Stimulated activated CD4-positive, alpha-beta T cell treated with anti-CD3 and anti-CD28 coated beads, Interleukin-4, amount 100 ng/mL, for 24 hours (primary cell): ENCODE measurements at regions not wholly inside any gene's neighbourhood (a gene's known extent, or its start where the extent isn't known, plus 50 kb on each side); places are given as distances from the start of the nearest gene placed in this dataset.

Experiments
- DNase-seq: peaks from one replicate; pipeline ENCODE4 v3.0.0-alpha.2; 2020

DNA sequence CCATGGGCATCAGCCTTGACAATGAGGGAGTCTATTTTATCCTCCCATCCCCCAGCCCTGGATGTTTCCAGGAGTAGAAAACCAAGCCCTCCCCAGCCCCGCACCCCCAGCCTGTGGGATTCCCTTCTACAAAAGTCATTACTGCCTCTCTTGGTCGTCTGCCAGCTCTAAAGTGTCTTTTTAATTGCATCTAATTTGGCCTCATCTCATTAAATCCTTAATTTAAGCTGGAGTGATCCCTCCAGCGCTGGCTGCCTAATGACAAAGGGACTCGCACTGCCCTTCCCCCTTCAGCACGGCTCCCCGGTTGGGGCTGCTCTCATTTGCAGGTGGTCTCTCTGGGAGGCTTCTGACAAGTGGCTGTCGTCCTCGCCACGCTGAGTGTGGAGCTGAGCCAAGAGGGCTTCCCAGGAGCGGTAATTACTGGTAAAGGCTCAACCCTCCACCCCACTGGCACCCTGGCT is 107.9 kb upstream of the ALDH1B1 start:
- no peak for DNase-seq

DNA sequence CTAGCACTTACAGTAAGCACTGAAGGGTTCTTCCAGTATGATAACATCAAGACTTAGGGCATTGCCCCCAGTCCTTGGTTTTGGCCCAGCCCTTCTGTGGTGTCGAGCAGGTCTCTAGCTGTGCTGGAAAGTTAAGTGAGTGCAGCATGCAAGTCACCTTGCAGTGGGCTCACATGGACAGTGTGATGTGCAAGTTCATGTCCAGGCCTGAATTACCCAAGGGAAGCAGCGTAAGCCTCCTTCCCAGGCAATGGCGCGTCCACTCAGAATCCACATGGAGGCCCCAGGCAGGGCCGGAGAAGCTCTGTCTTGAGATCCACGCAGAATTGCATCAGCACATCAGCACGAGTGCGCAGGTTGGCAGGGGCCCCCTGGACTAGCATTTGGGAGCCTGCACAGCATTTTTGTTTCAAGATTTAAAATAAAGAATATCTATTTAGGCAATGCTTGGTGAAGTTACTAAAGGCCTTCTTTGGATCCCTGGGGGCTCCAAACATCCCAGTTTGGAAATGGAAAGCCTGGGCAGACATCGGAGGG is 108.4 kb upstream of the ALDH1B1 start:
- no peak for DNase-seq

DNA sequence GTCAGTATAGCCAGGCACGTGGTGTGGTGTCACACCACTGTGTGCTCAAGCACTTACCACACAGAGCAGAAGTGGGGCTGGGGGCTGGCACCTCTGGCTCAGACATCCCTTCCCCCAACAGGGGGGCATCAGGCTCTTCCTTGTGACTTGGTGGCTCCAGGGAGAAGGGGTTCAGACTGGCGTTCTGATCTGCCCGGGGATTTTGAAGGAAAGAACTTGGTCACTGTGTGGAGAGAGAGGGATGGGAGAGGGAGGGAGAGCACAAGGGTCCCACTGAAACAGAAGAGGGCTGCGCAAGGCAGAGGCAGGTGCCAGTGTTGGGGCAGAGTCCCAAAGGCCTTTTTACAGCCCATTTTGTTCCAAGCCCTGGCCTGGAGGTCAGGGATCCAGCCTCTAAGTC is 109.7 kb upstream of the ALDH1B1 start:
- no peak for DNase-seq

DNA sequence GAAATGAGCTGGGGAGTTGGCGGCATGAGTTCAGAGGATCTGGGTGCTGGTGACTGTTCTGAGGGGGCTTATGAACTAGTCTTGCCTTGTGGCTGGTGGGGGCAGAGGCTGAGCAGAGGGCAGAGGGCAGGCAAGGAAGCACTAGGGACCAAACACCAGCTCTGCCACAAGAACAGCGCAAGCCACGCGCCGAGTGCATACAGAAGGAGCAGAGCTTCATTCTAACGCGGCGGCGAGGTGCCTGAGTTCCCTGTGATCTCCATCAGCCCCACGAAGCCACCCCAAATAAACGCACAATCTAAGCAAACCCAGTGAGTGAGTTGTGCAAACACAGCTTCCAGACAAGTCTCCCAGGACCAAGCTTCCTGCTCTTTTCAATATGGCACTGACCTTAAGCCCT is 110.6 kb upstream of the ALDH1B1 start:
- DNase-seq, result no peak

DNA sequence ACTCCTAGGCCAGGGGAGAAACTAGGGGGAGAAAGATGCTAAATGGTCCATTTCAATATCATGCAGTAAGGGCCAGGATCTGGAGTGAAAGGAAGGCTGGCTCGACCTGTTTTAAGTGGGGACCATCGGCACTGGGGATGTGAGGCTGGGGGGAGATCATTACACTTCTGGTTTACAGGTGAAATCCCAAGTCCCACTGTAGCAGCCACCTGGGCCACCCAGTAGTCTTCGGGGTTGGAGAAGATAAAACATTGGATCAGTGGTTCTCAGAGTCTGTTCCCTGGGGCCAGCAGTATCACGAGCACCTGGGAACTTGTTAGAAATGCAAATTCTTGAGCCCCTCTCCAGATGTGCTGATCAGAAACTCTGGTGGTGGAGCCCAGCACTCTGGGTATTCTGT is 111.3 kb upstream of the ALDH1B1 start:
- DNase-seq, result no peak

DNA sequence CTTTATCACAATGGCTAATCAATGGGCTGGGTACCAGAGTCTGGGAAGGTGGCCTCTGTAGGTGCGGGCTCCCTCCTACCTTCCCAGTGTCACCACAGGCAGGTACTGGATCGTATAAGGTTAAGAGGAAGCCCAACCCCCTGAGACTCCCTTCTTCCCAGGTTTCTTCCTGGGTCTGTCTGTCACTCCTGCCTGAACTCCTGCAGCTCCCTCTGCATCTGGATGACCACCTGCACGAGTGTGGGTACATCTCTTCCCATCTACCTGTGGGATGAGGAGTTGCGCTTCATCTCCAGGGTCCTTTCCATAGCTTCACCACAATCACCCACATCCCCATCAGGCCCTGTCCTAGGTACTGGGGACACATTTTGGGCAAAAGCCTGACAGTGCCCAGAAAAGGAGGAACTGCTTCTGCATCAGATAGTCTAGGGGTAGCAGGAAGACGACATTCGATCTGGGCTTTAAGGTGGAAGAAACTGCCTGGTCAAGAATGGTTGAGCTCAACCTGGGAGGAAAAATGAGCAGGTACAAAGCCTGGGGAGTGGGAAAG is 112.2 kb upstream of the ALDH1B1 start:
- no peak for DNase-seq

DNA sequence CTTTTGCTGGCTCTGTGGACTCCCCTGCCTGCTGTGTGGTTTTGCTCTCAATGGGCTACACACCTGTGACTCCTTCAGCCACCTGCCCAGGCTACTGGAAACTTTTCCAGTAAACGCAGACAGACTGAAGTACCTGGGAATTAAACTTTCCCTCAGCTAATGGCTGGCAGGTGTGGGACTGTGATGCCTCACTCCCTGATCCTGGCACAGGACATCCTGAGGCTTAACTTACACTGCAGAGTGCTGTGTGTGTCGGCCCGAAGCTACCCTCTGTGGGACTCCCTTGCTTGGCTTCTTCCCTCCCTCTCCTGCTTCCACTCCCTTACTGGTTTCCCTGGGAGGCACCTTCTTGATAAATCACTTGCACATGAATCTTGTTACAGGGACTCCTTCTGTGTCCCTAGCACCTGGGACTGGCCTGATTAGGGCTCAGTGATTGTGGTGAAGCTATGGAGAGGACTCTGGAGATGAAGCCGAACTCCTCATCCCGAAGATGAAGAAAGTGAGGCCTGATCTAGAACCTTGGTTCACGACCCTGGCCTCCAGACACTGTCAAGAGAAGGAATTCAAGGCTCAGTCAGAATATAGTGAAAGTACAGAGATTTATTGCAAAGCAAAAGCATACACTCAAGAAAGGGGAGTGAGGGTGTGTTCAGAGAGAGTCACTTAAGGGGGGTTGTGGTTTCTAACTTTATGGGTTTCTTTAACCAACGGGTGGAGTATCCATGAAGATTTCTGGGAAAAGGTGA is 113.4 kb upstream of the ALDH1B1 start:
- no peak for DNase-seq

DNA sequence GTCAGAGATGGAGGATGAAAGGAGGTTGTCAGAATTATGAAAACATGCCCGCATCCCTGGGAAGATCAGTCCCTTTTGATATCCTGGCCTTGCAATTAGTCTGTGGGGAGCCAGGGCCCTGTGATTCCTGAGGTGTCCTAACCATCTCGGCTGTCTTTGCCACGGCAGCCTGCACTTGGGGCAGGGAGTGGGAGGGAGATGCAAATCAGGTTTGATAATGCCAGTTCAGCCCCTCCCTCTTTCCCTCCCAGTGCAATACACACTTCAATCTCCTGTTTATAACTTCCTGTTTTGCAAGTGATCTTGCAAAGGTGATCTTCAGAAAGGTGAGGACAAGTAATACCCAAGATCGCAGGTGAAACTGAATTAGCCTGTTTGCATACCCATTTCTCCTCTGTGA is 114.0 kb upstream of the ALDH1B1 start:
- no peak for DNase-seq

DNA sequence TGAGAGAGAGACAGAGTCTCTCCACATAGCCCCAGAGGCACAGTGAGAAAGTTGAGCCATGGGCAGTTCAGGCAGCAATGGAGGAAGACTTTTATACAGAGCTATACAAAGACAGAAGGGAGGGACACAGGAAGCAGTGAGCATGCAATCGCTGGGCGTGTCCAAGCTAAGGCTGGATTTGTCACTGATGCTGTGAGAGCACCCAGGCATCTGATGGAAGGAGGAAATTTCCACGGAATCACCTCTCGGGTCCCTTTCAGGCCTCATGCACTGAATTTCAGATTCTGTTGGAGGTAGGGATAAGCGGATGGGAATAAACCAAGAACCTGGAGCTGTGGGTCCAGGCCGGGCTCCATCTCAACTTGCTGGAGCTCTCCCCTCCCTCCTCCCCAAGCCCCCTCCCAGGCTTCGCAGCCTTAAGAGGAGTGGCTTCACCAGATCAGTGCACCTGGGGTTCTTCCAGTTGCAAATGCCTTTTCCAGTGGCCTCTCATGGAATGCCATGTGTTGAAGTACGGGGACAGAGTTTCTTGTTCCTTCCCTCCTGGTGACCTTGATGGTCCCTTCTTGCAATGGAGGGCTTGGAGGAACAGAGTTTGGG is 114.8 kb upstream of the ALDH1B1 start:
- DNase-seq, result no peak

DNA sequence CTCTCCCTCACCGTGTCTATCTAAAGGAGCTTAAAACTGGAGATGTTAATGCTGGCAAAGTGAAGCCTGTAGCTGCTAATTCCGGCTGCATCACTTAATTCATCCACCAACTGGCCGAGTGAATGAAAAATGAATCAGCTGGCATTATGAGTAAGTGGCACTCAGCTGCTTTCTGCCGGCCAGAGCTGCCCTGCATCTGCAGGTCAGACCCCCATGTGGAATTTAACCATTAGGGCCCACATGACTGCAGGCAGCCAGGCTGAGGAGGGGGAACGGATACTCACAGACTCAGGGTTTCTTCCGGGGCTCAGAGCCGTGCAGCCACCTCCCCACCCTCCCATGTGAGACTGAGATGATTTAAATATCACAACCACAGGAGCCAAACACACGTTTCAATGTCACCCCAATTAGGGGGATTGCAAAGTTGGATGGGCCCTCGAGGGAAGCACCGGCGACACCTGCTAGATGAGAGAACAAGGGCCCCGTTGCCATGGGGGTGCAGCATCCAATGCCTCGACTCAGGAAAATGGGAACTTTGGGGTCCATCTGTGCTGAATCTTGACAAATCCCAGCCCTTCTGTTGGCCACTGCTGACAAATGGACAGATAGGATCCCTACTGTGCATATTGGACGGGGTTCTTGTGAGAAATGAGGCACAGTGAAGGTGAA is 115.6 kb upstream of the ALDH1B1 start:
- no peak for DNase-seq

DNA sequence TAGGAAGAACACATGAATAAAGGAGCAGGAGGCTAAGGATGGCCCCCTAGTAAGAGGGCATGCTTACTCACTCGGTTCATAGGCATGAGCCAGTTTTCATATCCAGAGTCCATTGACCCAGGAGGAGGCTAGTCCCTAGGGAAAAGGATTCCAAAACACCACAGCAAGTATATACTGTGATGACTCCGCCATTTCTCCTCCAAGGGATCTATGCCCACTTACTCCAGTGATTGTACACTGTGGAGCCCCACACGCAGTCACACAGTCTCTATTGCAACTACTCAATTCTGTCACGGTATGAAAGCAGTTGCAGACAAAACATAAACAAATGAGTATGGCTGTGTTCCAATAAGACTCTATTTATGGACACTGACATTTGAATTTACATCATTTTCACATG is 117.7 kb upstream of the ALDH1B1 start:
- DNase-seq, result no peak

DNA sequence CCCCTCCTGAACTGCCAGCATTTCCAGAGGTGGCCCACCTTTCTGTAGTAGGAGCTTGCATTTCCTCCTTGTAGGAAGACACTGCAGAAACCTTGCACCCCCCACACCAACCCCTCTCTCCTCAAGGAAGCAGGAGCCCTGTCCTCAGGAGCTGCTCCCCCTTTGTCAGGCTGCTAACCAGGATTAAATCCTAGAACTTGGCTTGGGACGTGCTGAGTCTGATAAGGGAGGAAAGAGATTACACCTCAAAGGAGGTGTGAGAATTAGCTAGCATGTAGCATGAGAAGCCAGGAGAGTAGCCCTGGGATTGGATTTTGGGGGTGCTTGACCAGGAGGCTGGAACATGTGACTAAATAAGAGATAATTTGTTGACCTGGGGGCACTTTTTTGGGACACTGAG is 119.8 kb upstream of the ALDH1B1 start:
- DNase-seq, result no peak

DNA sequence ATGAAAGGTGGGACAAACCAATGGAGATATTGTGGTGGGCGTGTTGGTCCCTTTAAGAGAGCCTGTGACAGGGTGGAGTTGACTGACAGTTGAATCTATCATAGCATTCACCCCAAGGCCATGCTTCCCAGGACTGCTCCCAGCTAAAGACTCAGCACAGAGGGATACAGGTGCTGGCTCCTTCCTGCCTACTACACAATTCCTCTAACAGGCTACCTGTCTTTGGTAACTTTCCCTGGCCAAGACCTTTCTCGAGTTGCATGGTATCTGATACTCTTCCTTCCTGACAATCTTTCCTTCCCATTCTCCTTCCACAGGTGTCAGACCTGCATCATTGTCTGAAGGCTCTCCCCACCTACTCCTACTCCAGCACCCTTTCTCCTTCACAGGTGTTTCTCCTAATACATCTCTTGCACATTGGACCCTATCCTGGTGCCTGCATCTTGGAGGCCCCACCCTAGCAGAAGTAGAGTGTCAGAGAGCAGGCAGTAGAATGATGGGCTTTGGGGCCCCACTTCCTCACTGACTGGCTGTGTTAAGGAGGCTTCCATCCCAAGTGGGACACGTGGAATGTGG is 120.7 kb upstream of the ALDH1B1 start:
- DNase-seq, result no peak

DNA sequence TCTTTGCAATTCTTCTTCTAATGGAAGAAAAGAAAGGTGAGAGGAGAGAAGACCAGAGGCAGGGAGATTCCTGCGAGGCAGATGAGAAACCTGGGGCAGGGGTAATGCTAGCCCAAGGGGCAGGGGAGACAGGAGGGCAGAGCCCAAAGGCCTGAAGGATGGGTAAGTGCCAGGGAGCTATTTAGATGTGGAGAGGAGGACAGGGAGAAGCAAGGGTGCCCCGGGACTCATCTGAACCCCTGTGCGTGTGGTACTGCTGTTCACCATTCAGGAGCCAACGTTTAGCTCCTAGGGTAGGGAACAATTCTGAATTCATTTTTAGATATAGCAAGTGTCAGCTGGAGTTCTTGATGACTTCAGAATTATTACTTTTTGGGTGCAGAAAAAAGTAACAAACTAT is 122.7 kb upstream of the ALDH1B1 start:
- no peak for DNase-seq

DNA sequence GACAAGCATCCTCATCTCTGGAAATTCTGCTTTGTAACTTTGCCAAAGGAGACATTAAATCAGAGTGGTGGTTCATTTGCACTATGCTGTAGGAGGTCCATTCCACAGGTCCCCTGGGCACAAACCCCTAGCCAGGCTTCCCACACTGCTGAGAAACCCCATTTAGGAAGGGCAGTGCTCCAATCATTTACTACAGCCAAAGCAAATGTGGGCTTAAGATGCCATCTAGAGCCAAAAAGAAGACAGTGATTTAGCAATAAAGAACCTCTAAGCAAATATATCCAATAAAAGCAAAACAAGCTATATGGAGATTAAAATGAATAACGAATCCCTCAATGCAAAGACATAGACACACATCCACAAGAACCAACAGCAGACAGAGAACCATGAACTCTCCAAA is 129.0 kb upstream of the ALDH1B1 start:
- DNase-seq, result no peak

DNA sequence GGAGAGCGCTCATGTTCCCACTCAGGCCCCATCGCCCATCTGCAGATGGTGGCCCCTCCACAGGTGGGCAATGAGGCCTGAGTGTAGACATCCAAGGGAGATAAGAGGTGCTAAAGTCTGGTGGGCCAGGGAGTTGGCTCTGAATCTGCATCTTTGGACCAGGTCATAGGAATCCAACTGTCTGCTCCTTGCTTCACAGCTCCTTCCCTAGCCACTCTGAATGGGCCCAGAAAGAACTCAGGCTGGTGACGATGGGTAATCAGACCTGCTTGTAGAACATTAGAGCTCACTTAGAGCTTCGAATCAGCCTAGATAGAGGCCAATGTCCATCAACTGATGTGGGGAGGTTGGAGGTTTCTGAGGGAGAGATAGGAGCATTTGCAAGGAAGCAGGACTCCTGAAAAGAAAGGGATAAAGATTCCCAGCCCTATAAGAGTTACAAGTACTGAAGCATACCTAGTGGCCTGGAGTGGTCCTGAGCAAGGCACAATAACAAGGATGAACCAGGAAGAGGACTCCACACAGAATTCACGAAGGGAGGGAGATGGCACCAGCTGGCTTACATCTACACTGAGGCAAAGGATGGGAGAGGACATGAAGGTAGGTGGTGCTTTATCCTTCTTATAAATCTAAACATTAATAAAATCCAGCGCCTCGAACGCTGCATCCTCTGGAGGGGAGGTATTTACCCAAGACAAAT is 132.8 kb upstream of the ALDH1B1 start:
- no peak for DNase-seq

DNA sequence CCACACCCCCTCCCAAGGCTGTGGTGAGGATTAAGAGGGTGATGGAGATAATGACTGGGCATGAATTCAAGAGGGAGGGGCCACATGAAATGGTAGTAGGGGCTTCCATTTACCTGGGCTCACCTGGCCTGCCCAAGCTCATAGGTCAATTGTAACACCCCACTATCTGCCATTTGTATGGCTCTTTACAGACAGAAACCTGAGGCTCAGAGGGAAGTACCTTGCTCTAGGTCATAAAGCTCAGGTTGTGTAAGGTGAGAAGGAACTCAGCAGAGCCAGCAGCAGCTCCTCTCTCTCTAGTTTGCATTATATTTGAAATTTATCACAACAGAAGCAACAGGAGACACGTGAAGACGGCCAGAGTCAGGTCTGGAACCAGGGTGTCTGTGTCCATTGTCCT is 133.4 kb upstream of the ALDH1B1 start:
- DNase-seq, result no peak

DNA sequence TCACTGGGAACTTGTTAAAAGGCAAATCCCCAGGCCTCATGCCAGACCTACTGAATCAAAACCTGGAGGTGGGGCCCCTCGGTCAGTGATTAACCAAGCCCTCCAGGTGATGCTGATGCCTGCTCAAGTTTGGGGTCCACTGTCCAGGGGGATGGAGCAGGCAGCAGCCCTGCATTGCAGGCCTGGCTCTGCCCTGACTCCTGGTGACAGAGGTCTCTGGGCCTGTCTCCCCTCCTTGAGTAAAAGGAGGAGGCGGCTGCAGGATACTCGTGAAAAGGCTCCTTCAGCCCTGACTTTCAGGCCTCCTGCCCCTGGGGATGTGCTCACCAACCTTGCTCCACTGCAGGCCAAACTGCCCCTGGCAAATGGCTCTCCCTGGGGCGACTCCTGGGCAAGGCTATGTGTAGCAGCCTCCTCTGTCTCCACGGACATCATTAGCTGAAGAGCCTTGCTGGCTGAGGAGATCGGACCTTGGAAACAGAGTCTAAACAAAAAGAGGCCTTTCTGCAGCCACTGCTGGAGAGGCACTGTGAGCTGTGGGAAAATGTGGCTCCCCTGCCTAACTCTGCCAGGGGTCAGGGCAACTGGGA is 134.8 kb upstream of the ALDH1B1 start:
- no peak for DNase-seq

DNA sequence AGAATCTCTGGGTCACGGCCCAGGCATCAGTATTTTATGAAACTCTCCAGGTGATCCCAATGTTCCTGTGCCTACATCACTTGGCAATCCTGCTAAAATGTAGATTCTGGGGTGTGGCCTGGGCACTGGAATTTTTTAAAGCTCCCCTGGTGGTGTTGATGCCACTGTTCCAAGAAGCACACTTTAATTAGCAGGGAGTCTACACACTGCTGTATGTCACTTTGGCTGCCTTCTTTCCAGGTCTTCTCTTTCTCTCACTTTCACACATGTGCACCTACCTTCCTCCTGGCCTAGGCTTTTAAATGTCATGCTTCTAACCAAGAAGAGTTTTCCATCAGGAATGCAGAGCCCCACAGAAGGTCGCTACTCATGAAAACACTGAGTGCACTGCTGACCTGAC is 136.0 kb upstream of the ALDH1B1 start:
- no peak for DNase-seq

DNA sequence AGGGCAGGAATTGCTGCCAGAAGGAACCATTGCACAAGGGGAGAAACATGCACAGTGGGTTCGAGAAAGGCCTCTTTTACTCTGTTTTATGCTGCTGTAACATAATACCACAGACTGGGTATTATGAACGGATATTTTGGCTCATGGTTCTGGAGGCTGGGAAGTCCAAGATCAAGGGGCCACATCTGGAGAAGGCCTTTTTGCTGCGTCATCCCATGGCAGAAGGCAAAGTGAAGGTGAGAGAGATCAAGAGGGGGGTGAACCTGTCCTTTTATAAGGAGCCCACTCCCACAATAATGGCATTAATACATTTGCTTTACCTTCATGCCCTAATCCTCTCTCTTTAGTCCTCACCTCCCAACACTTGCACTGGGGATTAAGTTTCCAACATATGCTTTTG is 136.9 kb upstream of the ALDH1B1 start:
- DNase-seq, result no peak

DNA sequence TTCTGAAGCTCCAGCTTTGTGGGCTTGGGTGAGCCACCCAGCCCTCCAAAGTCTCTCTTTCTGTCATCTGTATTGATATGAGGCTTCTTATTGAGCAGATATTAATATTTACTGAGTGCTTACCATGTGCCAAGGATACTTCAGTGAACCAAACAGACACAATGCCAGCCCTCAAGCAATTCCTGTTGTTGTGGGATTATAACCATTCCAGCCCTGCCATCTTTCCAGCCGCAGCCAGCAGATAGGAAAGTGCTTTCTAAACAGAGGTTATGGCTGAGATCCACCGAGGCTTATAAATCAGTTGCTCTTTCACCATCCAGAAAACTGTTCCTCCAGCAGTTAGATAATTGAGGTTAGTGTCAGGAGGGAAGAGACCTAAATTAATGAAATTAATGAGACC is 137.7 kb upstream of the ALDH1B1 start:
- no peak for DNase-seq

DNA sequence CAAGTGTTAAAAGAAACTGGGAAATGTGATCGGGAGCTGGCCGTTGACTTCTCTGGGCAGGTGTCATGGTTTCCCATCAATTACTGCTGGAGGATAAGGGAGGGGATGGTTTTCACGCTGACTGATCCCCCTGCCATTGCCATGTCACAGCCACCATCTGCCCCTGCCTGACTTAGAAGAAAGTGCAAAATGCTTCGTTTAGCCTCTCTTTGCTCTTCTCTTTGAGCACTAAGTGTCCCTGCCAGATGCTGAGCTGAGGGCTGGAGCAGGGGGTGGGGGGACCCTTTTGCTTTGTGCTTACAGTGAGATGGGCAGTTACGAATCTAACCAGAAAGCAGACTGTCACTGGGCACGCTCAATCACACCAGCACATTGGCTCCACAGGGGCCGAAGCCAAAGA is 138.4 kb upstream of the ALDH1B1 start:
- DNase-seq, result no peak
